CD4-positive, alpha-beta T cell treated with Interleukin-1 beta for 1 hour (primary cell): ENCODE measurements at regions not wholly inside any gene's neighbourhood (a gene's known extent, or its start where the extent isn't known, plus 50 kb on each side); places are given as distances from the start of the nearest gene placed in this dataset.

Experiments
- DNase-seq, 2 donors: peaks; one replicate each; pipeline ENCODE4 v3.0.0-alpha.2; 2020 to 2022

GRCh38 chr4:136818811-136819330 lies 713.4 kb downstream of the PCDH18 start:
- no peak for DNase-seq

GRCh38 chr4:136812100-136812880 lies 720.0 kb downstream of the PCDH18 start:
- no peak for DNase-seq

GRCh38 chr4:136811496-136812077 lies 720.7 kb downstream of the PCDH18 start:
- no peak for DNase-seq

- DNase-seq = no peak
Measured at GRCh38 chr4:136810626-136811025, 721.7 kb downstream of the PCDH18 start.

GRCh38 chr4:136806844-136807243 lies 725.5 kb downstream of the PCDH18 start:
- DNase-seq = no peak

- DNase-seq = no peak
Measured at GRCh38 chr4:136805617-136806016, 726.7 kb downstream of the PCDH18 start.

- no peak for DNase-seq
Measured at GRCh38 chr4:136803433-136803832, 728.9 kb downstream of the PCDH18 start.

GRCh38 chr4:136800248-136800647 lies 732.0 kb downstream of the PCDH18 start:
- no peak for DNase-seq

GRCh38 chr4:136796953-136797352 lies 735.3 kb downstream of the PCDH18 start:
- no peak for DNase-seq

- DNase-seq = no peak
Measured at GRCh38 chr4:136793848-136794247, 738.4 kb downstream of the PCDH18 start.

GRCh38 chr4:136784326-136784725 lies 748.0 kb downstream of the PCDH18 start:
- DNase-seq = no peak

GRCh38 chr4:136769717-136770116 lies 762.6 kb downstream of the PCDH18 start:
- DNase-seq = no peak

GRCh38 chr4:136768925-136769275 lies 763.4 kb downstream of the PCDH18 start:
- DNase-seq = no peak

- DNase-seq = no peak
Measured at GRCh38 chr4:136768213-136768924, 763.9 kb downstream of the PCDH18 start.

- DNase-seq = no peak
Measured at GRCh38 chr4:136763919-136764318, 768.4 kb downstream of the PCDH18 start.

- no peak for DNase-seq
Measured at GRCh38 chr4:136755531-136755916, 776.8 kb downstream of the PCDH18 start.

- no peak for DNase-seq
Measured at GRCh38 chr4:136754810-136755530, 777.3 kb downstream of the PCDH18 start.

GRCh38 chr4:136751556-136751955 lies 780.7 kb downstream of the PCDH18 start:
- DNase-seq = no peak

- DNase-seq = no peak
Measured at GRCh38 chr4:136750897-136751296, 781.4 kb downstream of the PCDH18 start.

- DNase-seq = no peak
Measured at GRCh38 chr4:136749989-136750388, 782.3 kb downstream of the PCDH18 start.

- DNase-seq = no peak
Measured at GRCh38 chr4:136748773-136749172, 783.5 kb downstream of the PCDH18 start.

- DNase-seq = no peak
Measured at GRCh38 chr4:136748165-136748564, 784.1 kb downstream of the PCDH18 start.

GRCh38 chr4:136743238-136743637 lies 789.1 kb downstream of the PCDH18 start:
- DNase-seq = no peak
